Endothelial cell of umbilical vein (primary cell): ENCODE measurements at regions not wholly inside any gene's neighbourhood (a gene's known extent, or its start where the extent isn't known, plus 50 kb on each side); places are given as distances from the start of the nearest gene placed in this dataset.

Experiments used
- BruUV-seq: library from RNA; stranded (reverse); fragments of 400-500 nt; replicated peaks from 2 replicates; lab custom pipeline; 2021; lab: Mats Ljungman, UMichigan
- CTCF ChIA-PET: fragments of 300-600, 350-600 bp; sonication (Branson Sonifier 250); formaldehyde crosslinking; loops from one replicate; lab custom pipeline; 2021; ENCODE audit warnings: antibody characterized with exemption, inconsistent platforms; lab: Charles Lee
- POLR2A ChIA-PET: fragments of 300-600, 350-600 bp; sonication (Branson Sonifier 250); formaldehyde crosslinking; loops from one replicate; lab custom pipeline; 2021; ENCODE audit warnings: antibody characterized with exemption, inconsistent platforms; lab: Charles Lee
- DNase-seq: peaks from one replicate; pipeline ENCODE4 v3.0.0-alpha.2; 2011; ENCODE audit warnings: low read depth, low spot score
- FAIRE-seq: peaks from 2 replicates; lab custom pipeline; 2011; peaks lifted over from hg19 to GRCh38; lab: Jason Lieb, UNC
- H2AFZ ChIP-seq: 2 replicates; pipeline ENCODE4 v1.6.0; 2012; ENCODE audit warnings: low read depth, low read length, control low read depth, inconsistent platforms
- H3K27ac ChIP-seq: 2 replicates; pipeline ENCODE4 v1.5.1; 2011; ENCODE audit warnings: low read depth, mild to moderate bottlenecking, control low read depth, low read length, moderate library complexity; ENCODE audit not compliant: insufficient read depth
- H3K27me3 ChIP-seq, 2 experiments: 2 replicates each; pipeline versions ENCODE4 v1.6.0 to v1.6.1; 2011; ENCODE audit warnings: low read length in 2 of 2, mixed read lengths in 1 of 2; ENCODE audit not compliant: control insufficient read depth in 2 of 2, insufficient read depth in 2 of 2
- H3K36me3 ChIP-seq, 2 experiments: 2 replicates in 1 of 2; 3 replicates in 1 of 2; pipeline ENCODE4 v1.5.1; 2011; ENCODE audit warnings: low read length in 2 of 2, mild to moderate bottlenecking in 1 of 2, moderate library complexity in 1 of 2; ENCODE audit not compliant: control insufficient read depth in 2 of 2, insufficient read depth in 2 of 2; ENCODE audit errors: extremely low read depth in 1 of 2
- H3K4me1 ChIP-seq: 3 replicates; pipeline ENCODE4 v1.5.1; 2011; ENCODE audit warnings: mild to moderate bottlenecking, low read length; ENCODE audit not compliant: control insufficient read depth, insufficient read depth; ENCODE audit errors: extremely low read depth
- H3K4me2 ChIP-seq: 2 replicates; pipeline ENCODE4 v1.6.1; 2011; ENCODE audit warnings: low read length, control low read depth, mixed read lengths; ENCODE audit not compliant: insufficient read depth
- H3K4me3 ChIP-seq, 3 experiments: fragments of 200-600 bp in 1 of 3; sonication (generic), shearing (Covaris generic) in 1 of 3; replicated peaks in 1 of 3; 2 replicates each; pipeline ENCODE4 v1.5.1; 2011 to 2016; ENCODE audit warnings: control low read depth in 3 of 3, low read length in 3 of 3, mild to moderate bottlenecking in 2 of 3, inconsistent platforms in 1 of 3, low read depth in 1 of 3, moderate library complexity in 1 of 3; ENCODE audit not compliant: insufficient read depth in 1 of 3
- H3K79me2 ChIP-seq: 2 replicates; pipeline ENCODE4 v1.6.0; 2012; ENCODE audit warnings: low read length, inconsistent platforms; ENCODE audit not compliant: control insufficient read depth, insufficient read depth
- H3K9ac ChIP-seq: replicated peaks from 2 replicates; pipeline ENCODE3; 2011; ENCODE audit warnings: low read length, control low read depth; ENCODE audit not compliant: insufficient read depth; ENCODE audit errors: extremely low read depth
- H3K9me1 ChIP-seq: replicated peaks from 3 replicates; pipeline ENCODE4 v1.6.0; 2011; ENCODE audit warnings: mild to moderate bottlenecking, low read length; ENCODE audit not compliant: control insufficient read depth, insufficient read depth; ENCODE audit errors: extremely low read depth
- H3K9me3 ChIP-seq: replicated peaks from 2 replicates; pipeline ENCODE4 v1.5.1; 2012; ENCODE audit warnings: low read length, inconsistent platforms; ENCODE audit not compliant: control insufficient read depth, insufficient read depth
- H4K20me1 ChIP-seq: replicated peaks from 2 replicates; pipeline ENCODE3; 2011; ENCODE audit warnings: mild to moderate bottlenecking, low read length; ENCODE audit not compliant: control insufficient read depth, insufficient read depth; ENCODE audit errors: extremely low read depth
- EZH2 ChIP-seq: IDR thresholded peaks from 2 replicates; pipeline ENCODE4 v1.6.1; 2012; ENCODE audit warnings: borderline replicate concordance, low read depth, mild to moderate bottlenecking, moderate library complexity, low read length, inconsistent platforms; ENCODE audit not compliant: severe bottlenecking
- FOS ChIP-seq: IDR thresholded peaks from 2 replicates; pipeline ENCODE4 v1.6.1; 2011; ENCODE audit warnings: mild to moderate bottlenecking, low read length, moderate library complexity, borderline replicate concordance; ENCODE audit not compliant: insufficient read depth
- GATA2 ChIP-seq: IDR thresholded peaks from 2 replicates; pipeline ENCODE4 v1.7.0; 2011; ENCODE audit warnings: low read depth, mild to moderate bottlenecking, moderate library complexity, mixed read lengths, low read length; ENCODE audit not compliant: insufficient read length, insufficient read depth
- JUN ChIP-seq: IDR thresholded peaks from 2 replicates; pipeline ENCODE4 v1.6.1; 2011; ENCODE audit warnings: borderline replicate concordance, low read depth; ENCODE audit not compliant: insufficient read length, insufficient read depth
- MYC ChIP-seq: IDR thresholded peaks from one replicate; pipeline ENCODE4 v1.6.1; 2011; ENCODE audit warnings: mild to moderate bottlenecking, low read depth, low read length
- POLR2A ChIP-seq: IDR thresholded peaks from 2 replicates; pipeline ENCODE4 v1.6.1; 2012; ENCODE audit warnings: low read depth, mild to moderate bottlenecking, control low read depth, low read length
- POLR2AphosphoS5 ChIP-seq: IDR thresholded peaks from 2 replicates; pipeline ENCODE4 v1.6.1; 2012; ENCODE audit warnings: low read depth, mild to moderate bottlenecking, control low read depth, low read length, moderate library complexity; ENCODE audit not compliant: insufficient read depth
- dilution Hi-C: fragments of 300-500 bp; cut with MboI; formaldehyde crosslinking; loops from one replicate; pipeline ENCODE4 v1.15.0; 2019; ENCODE audit warnings: low sequenced_read_pairs; ENCODE audit not compliant: extremely low pct_ligation_motif_present
- intact Hi-C: fragments of 100-400 bp; cut with micrococcal nuclease; formaldehyde crosslinking; loops from one replicate; pipeline ENCODE4 v1.10.0; 2022
- TF ChIP-seq, protein P1 (sequence below), 2 donors: IDR thresholded peaks; 1 replicate in 1 of 2; 2 replicates in 1 of 2; pipeline ENCODE4 v1.5.1; 2011; ENCODE audit warnings: low read length in 2 of 2, mild to moderate bottlenecking in 2 of 2, moderate library complexity in 2 of 2, control low read depth in 1 of 2, inconsistent platforms in 1 of 2, low read depth in 1 of 2; ENCODE audit not compliant: insufficient read depth in 1 of 2; ENCODE audit errors: extremely low read depth in 1 of 2
- TF ChIP-seq, protein P2 (sequence below): IDR thresholded peaks from 2 replicates; pipeline ENCODE4 v1.6.1; 2011; ENCODE audit not compliant: insufficient read depth, insufficient read length

DNA sequence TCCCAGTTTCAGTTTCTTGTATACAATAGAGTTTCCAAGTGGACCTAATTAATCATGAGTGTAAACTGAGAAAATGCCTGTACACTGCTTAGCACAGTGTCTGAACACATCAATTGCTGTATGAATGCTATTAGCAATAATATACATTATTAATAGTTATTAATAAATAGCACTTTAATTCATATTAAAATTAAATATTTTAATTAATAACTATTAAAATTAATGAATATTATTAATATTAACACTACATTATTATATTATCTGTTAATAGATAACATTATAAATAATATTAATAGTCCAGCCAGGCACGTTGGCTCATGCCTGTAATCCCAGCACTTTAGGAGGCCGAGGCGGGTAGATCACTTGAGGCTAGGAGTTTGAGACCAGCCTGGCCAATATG, 244.9 kb upstream of the ANKRD55 start:
- TF ChIP-seq, protein P1, sequence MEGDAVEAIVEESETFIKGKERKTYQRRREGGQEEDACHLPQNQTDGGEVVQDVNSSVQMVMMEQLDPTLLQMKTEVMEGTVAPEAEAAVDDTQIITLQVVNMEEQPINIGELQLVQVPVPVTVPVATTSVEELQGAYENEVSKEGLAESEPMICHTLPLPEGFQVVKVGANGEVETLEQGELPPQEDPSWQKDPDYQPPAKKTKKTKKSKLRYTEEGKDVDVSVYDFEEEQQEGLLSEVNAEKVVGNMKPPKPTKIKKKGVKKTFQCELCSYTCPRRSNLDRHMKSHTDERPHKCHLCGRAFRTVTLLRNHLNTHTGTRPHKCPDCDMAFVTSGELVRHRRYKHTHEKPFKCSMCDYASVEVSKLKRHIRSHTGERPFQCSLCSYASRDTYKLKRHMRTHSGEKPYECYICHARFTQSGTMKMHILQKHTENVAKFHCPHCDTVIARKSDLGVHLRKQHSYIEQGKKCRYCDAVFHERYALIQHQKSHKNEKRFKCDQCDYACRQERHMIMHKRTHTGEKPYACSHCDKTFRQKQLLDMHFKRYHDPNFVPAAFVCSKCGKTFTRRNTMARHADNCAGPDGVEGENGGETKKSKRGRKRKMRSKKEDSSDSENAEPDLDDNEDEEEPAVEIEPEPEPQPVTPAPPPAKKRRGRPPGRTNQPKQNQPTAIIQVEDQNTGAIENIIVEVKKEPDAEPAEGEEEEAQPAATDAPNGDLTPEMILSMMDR (IDR thresholded peaks at IDR 0.05; ENCODE audit: extremely low read depth in 1 of 2, insufficient read depth in 1 of 2, low read depth in 1 of 2, low read length in 2 of 2) = no peak
- TF ChIP-seq FOS (no peak), POLR2A (no peak)
- Histone ChIP-seq H3K27me3 (no peaks in the 10 kb centered on the region), H4K20me1 (no peaks in the 10 kb centered on the region), H2AFZ (no peak overlapping the region), H3K9me3 (no peaks in the 10 kb centered on the region), H3K9ac (no peak overlapping the region), H3K27ac (no peak overlapping the region), H3K79me2 (no peaks in the 10 kb centered on the region), H3K36me3 (no peaks in the 10 kb centered on the region), H3K9me1 (no peaks in the 10 kb centered on the region), H3K4me2 (no peak overlapping the region), H3K4me1 (peaks cover 12% of the 10 kb centered on the region), H3K4me3 (no peak overlapping the region)
- intact Hi-C loops (no loop called here), dilution Hi-C loops (no loop called here)
- no TSS peak for BruUV-seq
- CTCF ChIA-PET = interaction anchor here (2.4 kb wide), 1 partner anchor 11 kb away, joined by 7 read pairs; no protein-coding TSS in a partner anchor
- no peak for DNase-seq
- FAIRE-seq = no peak
- POLR2A ChIA-PET = no interaction called here

DNA sequence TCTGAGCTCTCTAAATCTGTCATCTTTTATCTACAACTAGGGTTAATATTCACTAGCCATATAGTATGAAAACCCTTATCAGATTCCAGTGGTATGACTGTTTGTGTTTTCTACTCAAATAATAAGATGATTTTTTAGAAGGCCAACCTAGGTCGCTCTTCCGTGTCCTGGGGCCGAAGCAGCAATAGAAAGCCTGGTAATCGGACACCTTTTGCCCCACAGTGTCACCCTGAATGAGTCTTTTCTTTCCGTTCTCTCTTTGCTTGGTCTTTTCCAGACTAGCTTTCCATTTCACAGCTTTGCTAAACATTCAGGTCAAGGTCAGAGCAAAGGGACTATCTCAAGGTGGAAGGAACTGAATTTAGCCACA, 243.3 kb upstream of the ANKRD55 start:
- no peak overlapping the region for H3K9ac ChIP-seq
- H3K4me3 ChIP-seq = no peak overlapping the region
- FAIRE-seq = no peak
- no peaks in the 10 kb centered on the region for H3K36me3 ChIP-seq
- H2AFZ ChIP-seq = no peak overlapping the region
- dilution Hi-C loops (no loop called here), intact Hi-C loops (no loop called here)
- H3K9me1 ChIP-seq = no peaks in the 10 kb centered on the region
- H3K4me2 ChIP-seq = no peak overlapping the region
- H3K79me2 ChIP-seq = no peaks in the 10 kb centered on the region
- no peak for DNase-seq
- POLR2A ChIA-PET = no interaction called here
- BruUV-seq = no TSS peak
- peaks cover 8% of the 10 kb centered on the region for H3K4me1 ChIP-seq
- no peaks in the 10 kb centered on the region for H4K20me1 ChIP-seq
- no peaks in the 10 kb centered on the region for H3K9me3 ChIP-seq
- no peak for TF ChIP-seq POLR2A
- TF ChIP-seq POLR2AphosphoS5 = no peak
- TF ChIP-seq, protein P2, sequence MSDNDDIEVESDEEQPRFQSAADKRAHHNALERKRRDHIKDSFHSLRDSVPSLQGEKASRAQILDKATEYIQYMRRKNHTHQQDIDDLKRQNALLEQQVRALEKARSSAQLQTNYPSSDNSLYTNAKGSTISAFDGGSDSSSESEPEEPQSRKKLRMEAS = no peak
- TF ChIP-seq EZH2 = no peak
- no peak for TF ChIP-seq GATA2
- TF ChIP-seq, protein P1 (IDR thresholded peaks at IDR 0.05; ENCODE audit: extremely low read depth in 1 of 2, insufficient read depth in 1 of 2, low read depth in 1 of 2, low read length in 2 of 2) = no peak
- TF ChIP-seq JUN = no peak
- no peak for TF ChIP-seq FOS
- no peak for TF ChIP-seq MYC
- CTCF ChIA-PET = interaction anchor here (0.8 kb wide), 1 partner anchor 70 kb away, joined by 3 read pairs; no protein-coding TSS in a partner anchor
- no peaks in the 10 kb centered on the region for H3K27me3 ChIP-seq
- H3K27ac ChIP-seq = no peak overlapping the region
